Bronchial epithelial cell (primary cell): ENCODE measurements at regions not wholly inside any gene's neighbourhood (a gene's known extent, or its start where the extent isn't known, plus 50 kb on each side); places are given as distances from the start of the nearest gene placed in this dataset.

Experiments used
- DNase-seq: peaks from one replicate; pipeline ENCODE4 v3.0.0-alpha.2; 2010; ENCODE audit warnings: low read depth
- FAIRE-seq: peaks from 2 replicates; lab custom pipeline; 2011; peaks lifted over from hg19 to GRCh38; lab: Jason Lieb, UNC
- H3K27me3 ChIP-seq: 2 replicates; pipeline ENCODE4 v1.5.1; 2011; ENCODE audit warnings: low read length; ENCODE audit not compliant: control insufficient read depth, insufficient read depth
- H3K36me3 ChIP-seq: 2 replicates; pipeline ENCODE4 v1.5.1; 2011; ENCODE audit warnings: low read length; ENCODE audit not compliant: control insufficient read depth, insufficient read depth
- H3K4me3 ChIP-seq: 2 replicates; pipeline ENCODE4 v1.5.1; 2011; ENCODE audit warnings: mild to moderate bottlenecking, low read depth, low read length, control low read depth
- TF ChIP-seq, protein P1 (sequence below): IDR thresholded peaks from 2 replicates; pipeline ENCODE4 v1.5.1; 2011; ENCODE audit warnings: mild to moderate bottlenecking, moderate library complexity, low read length, control low read depth, inconsistent platforms; ENCODE audit not compliant: insufficient read depth, severe bottlenecking

DNA sequence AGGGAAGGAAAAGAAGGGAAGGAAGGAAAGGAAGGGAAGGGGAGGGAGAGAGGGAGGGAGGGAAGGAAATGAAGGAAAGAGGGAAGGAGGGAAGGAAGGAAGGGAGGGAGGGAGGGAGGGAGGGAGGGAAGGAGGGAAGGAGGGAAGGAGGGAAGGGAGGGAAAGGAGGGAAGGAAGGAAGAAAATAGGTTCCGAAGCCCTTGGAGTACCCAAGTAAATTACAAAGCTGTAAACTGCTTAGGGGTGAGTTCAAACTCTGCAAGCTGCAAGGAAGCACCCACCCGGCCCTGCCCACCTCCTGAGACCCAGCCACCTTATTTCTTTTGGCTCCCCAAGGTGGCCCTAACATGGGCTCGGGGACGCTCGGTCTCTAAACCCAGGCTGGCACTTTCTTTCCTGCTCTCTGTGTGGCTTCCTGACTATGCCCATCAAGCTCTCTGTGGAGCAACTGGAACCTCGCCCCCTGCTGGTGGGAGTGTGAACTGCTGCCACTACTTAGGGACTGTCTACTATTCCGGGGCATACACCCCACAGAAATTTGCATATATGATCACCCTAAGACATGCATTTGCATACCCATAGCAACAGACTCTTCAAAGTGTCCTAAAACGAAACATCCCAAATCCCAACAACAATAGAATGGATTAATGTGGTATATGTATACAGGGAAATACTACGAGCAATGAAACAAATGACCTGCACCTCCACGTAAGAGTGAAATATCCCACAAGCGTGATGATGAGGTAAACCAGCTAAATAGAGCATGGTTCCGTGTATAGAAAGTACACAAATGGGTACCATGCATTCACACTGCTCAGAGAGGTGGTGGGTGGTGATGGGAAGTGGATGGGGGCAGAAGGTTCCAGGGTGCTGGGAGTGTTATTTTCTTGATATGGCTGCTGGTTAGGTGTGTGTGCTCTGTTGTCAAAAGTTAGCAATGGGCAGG is 151.7 kb upstream of the TBL1X start:
- TF ChIP-seq, protein P1, sequence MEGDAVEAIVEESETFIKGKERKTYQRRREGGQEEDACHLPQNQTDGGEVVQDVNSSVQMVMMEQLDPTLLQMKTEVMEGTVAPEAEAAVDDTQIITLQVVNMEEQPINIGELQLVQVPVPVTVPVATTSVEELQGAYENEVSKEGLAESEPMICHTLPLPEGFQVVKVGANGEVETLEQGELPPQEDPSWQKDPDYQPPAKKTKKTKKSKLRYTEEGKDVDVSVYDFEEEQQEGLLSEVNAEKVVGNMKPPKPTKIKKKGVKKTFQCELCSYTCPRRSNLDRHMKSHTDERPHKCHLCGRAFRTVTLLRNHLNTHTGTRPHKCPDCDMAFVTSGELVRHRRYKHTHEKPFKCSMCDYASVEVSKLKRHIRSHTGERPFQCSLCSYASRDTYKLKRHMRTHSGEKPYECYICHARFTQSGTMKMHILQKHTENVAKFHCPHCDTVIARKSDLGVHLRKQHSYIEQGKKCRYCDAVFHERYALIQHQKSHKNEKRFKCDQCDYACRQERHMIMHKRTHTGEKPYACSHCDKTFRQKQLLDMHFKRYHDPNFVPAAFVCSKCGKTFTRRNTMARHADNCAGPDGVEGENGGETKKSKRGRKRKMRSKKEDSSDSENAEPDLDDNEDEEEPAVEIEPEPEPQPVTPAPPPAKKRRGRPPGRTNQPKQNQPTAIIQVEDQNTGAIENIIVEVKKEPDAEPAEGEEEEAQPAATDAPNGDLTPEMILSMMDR, result peak; percentile 63
- no peaks in the 10 kb centered on the region for H3K36me3 ChIP-seq
- no peak overlapping the region for H3K4me3 ChIP-seq
- no peaks in the 10 kb centered on the region for H3K27me3 ChIP-seq
- peak; percentile 2 for DNase-seq
- no peak for FAIRE-seq

DNA sequence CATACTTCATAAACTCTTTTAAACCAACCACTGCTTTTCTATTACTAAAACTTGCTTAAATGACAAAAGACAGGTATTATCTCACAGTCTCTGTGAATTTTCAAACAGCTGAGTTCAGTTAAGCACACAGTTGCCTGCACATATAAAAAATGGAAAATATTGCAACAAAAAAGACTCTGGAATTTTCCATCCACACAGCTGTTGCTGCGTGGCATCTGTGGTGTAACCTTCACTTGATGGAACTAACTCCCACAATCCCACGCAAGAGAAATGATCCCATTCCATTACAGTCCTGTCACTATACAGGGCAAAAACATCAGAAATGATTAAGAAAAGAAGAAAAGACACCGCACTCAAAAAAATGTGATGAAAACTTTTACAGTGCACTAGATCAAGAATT is 149.8 kb upstream of the TBL1X start:
- DNase-seq (no peak), FAIRE-seq (no peak)
- TF ChIP-seq, protein P1, result no peak
- H3K4me3 ChIP-seq, result no peak overlapping the region
- H3K27me3 ChIP-seq, result no peaks in the 10 kb centered on the region
- H3K36me3 ChIP-seq, result no peaks in the 10 kb centered on the region

DNA sequence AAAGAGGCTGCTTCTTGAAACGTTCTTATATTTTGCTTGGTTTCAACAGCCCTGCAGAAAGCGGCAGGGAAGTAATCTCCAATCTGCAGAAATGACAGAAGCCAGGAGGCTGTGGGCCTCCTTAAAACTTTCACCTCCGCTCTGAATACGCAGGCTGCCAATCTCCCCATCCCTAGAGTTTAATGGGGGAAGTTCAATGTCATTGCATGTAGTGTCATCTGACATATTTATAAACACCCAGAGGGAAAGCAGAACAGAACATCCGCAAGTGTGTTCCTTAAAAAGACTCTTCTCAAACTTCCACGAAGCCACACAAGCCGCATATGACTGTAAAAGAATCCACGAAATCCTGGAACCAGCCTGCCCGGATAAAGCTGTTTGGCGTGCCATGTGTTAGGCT is 148.8 kb upstream of the TBL1X start:
- Histone ChIP-seq H3K4me3 (no peak overlapping the region), H3K27me3 (no peaks in the 10 kb centered on the region), H3K36me3 (no peaks in the 10 kb centered on the region)
- no peak for DNase-seq
- no peak for FAIRE-seq
- TF ChIP-seq, protein P1, result no peak

DNA sequence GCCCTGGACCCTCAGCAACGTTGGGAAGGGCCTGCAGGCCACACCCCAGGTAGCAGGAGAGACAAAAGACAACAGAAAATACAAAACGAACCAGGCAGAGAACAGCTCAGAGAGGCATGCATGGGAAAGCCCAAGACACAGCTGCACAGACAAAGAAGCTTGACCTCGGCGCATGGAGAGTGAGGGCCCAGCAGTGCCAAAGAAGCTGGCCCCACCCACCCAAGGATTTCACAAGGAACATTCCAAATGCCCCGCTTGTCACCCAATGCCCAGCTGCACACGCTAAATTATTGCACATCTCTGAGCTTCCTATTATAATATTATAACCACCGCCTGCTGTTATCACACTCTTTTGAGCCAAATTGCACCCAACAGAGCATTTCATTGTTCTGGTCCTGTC is 147.7 kb upstream of the TBL1X start:
- no peaks in the 10 kb centered on the region for H3K27me3 ChIP-seq
- TF ChIP-seq, protein P1, result no peak
- no peak for FAIRE-seq
- H3K4me3 ChIP-seq, result no peak overlapping the region
- DNase-seq, result no peak
- H3K36me3 ChIP-seq, result no peaks in the 10 kb centered on the region

DNA sequence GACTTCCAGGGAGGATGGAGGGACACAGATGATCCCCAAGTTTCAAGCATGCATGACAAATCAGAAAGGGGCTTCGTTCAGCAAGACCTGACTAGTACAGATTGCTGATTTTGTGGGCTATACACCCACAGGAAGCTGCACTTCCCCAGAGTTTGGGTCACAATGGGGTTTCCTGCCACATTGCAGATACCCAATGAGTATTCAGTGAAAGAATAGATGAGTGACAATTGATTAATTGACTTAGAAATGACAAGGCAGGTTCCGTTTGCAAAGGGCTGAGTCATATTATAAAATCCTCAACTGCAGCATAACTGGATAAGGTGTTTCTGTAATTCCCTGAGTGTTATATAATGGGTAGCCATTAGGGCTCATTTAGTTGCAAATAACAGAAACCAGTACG is 146.6 kb upstream of the TBL1X start:
- DNase-seq, result no peak
- Histone ChIP-seq H3K4me3 (no peak overlapping the region), H3K36me3 (no peaks in the 10 kb centered on the region), H3K27me3 (no peaks in the 10 kb centered on the region)
- TF ChIP-seq, protein P1, result no peak
- no peak for FAIRE-seq

DNA sequence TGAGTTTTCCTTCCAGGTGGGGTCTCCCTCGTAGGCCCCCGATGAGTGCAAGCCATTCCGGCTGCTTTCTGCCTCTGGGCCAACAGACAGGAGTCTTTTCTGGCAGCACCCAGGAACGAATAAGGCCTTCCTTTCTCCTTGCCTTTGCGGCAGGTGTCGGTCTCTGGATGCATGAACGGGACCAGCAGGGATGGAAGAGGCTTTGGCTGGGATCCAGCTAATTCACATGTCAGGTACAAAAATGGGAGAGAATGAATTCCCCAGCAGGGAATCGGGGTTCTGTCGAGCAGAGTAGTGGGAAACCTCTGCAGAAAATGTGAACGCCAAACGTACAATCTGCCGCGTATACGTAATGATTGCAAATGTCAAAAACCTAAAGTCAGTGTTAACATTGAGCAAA is 146.1 kb upstream of the TBL1X start:
- Histone ChIP-seq H3K27me3 (no peaks in the 10 kb centered on the region), H3K4me3 (no peak overlapping the region), H3K36me3 (no peaks in the 10 kb centered on the region)
- DNase-seq (no peak), FAIRE-seq (no peak)
- TF ChIP-seq, protein P1, result no peak
